Stimulated activated CD4-positive, alpha-beta T cell treated with anti-CD3 and anti-CD28 coated beads, Interleukin-2, amount 100 ng/mL, for 48 hours (primary cell): ENCODE measurements at regions not wholly inside any gene's neighbourhood (a gene's known extent, or its start where the extent isn't known, plus 50 kb on each side); places are given as distances from the start of the nearest gene placed in this dataset.

Experiments used
- DNase-seq, 2 donors: peaks; one replicate each; pipeline ENCODE4 v3.0.0-alpha.2; 2020

GRCh38 chr3:159800434-159801155 lies 188.0 kb upstream of the IL12A start:
- no peak for DNase-seq

GRCh38 chr3:159802864-159803263 lies 185.8 kb upstream of the IL12A start:
- no peak for DNase-seq

- DNase-seq, result no peak
Observed at GRCh38 chr3:159803459-159803858, 185.2 kb upstream of the IL12A start.

- DNase-seq, result peak; percentile 7 to 13
Observed at GRCh38 chr3:159804726-159805410, 183.8 kb upstream of the IL12A start.

- DNase-seq, result no peak
Observed at GRCh38 chr3:159805411-159805772, 183.2 kb upstream of the IL12A start.

GRCh38 chr3:159806412-159806811 lies 182.2 kb upstream of the IL12A start:
- DNase-seq, result no peak

- no peak for DNase-seq
Observed at GRCh38 chr3:159807137-159808040, 181.2 kb upstream of the IL12A start.

- no peak for DNase-seq
Observed at GRCh38 chr3:159813822-159814531, 174.7 kb upstream of the IL12A start.

GRCh38 chr3:159816512-159816911 lies 172.1 kb upstream of the IL12A start:
- DNase-seq, result no peak

- no peak for DNase-seq
Observed at GRCh38 chr3:159817126-159817525, 171.5 kb upstream of the IL12A start.

GRCh38 chr3:159817571-159817970 lies 171.1 kb upstream of the IL12A start:
- no peak for DNase-seq

- no peak for DNase-seq
Observed at GRCh38 chr3:159818399-159818798, 170.2 kb upstream of the IL12A start.

GRCh38 chr3:159818997-159819500 lies 169.6 kb upstream of the IL12A start:
- DNase-seq, result no peak

GRCh38 chr3:159819676-159820075 lies 169.0 kb upstream of the IL12A start:
- no peak for DNase-seq

GRCh38 chr3:159821110-159821509 lies 167.5 kb upstream of the IL12A start:
- no peak for DNase-seq

- DNase-seq, result no peak
Observed at GRCh38 chr3:159821736-159822135, 166.9 kb upstream of the IL12A start.

GRCh38 chr3:159823780-159824179 lies 164.9 kb upstream of the IL12A start:
- DNase-seq, result no peak

- DNase-seq, result no peak
Observed at GRCh38 chr3:159824333-159824732, 164.3 kb upstream of the IL12A start.

GRCh38 chr3:159825216-159825854 lies 163.3 kb upstream of the IL12A start:
- no peak for DNase-seq

- no peak for DNase-seq
Observed at GRCh38 chr3:159828542-159828943, 160.1 kb upstream of the IL12A start.

- no peak for DNase-seq
Observed at GRCh38 chr3:159829056-159829455, 159.6 kb upstream of the IL12A start.

GRCh38 chr3:159829539-159830227 lies 159.0 kb upstream of the IL12A start:
- DNase-seq, result no peak
